Stimulated activated CD4-positive, alpha-beta T cell treated with anti-CD3 and anti-CD28 coated beads, Interleukin-15, amount 100 ng/mL, for 1 hour (primary cell): ENCODE measurements at regions not wholly inside any gene's neighbourhood (a gene's known extent, or its start where the extent isn't known, plus 50 kb on each side); places are given as distances from the start of the nearest gene placed in this dataset.
"Not testable (repeated sequence)": the region's sequence is repeated elsewhere in the genome, so short reads cannot be mapped to it uniquely, and the experiment has no call there.

Experiments used
- DNase-seq, 2 donors: peaks; one replicate each; pipeline ENCODE4 v3.0.0-alpha.2; 2020; ENCODE audit warnings: low read depth in 1 of 2, low spot score in 1 of 2

DNA sequence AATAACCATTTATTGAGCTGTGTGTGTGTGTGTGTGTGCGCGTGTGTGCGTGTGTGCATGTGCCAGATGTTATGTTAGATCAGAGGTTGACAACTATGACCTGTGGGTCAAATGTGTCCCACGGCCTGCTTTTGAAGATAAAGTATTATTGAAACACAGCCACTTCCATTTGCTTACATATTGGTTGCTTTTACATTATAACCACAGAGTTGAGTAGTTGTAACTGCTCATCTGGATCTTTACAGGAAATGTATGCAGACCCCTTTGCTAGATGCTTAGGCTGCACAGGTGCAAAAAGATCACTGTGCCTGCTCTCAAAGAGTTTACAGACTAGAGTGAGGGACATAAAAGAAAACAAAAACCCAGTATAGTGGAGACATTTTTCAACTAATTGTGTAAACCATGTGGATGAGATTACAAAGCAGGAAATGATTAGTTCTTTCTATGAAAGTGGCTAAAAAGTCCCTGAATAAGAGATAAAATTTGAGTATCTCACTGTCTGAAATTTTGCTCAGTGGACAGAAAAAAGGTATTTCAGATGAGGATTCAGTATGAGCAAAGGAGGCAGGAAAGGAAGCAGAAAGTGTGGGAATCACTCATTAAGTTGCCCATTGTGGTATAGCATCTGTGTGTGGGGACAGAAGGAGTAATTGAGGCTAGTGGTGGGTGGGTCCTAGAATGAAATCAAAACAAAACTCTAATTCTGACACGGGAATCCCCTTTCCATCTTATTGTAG, 188.4 kb downstream of the PAH start:
- DNase-seq = no peak

DNA sequence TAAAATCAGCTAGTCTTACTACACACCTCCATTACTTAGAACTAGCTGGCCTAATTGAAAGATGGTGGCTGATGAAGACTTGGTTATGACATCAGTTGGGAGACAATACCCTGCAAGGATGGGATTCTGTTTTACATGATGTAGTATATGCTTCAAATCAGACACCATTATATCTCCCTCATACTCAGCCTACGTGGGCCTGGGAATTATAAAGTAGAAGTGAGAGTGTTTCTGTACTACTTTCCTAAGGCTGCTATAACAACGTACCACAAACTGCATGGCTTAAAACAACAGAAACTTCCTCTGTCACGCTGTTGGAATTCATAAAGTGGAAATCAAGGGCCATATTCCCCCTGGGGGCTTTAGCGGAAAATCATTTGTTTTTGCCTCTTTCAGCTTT, 190.4 kb downstream of the PAH start:
- no peak for DNase-seq

DNA sequence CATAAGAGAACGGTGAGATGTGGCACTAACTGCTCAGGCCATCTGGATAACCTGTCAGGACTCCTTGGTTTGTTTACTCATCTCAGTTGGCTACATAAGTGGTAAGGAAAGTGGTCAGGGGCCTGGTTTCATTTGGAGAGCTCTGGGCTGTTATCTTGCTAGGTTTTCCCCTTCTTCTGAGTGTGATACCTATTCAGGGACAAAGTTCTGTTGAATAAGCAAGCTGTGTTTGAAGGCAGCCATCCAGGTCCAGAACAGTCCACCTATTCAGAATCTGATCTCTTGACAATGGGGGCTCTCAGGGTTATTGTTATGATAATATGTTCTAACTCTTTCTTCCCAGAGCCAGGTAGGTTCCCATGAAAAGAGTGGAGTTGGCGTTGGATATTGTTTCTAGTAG, 194.9 kb downstream of the PAH start:
- no peak for DNase-seq

DNA sequence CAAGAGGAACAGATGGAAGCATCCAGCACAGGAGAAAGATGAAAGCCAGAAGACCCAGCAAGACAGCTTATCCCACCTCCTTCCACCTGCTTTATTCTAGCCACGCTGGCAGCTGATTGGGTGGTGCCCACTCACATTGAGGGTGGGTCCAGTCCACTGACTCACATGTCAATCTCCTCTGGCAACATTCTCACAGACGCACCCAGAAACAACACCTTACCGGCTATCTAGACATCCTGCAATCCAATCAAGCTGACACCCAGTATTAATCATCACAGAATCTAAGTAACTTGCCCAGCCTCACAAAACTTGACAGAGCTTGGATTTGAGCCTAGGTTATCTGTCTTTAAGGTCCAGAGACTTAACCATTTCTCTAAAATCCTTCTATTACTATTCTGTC, 208.9 kb downstream of the PAH start:
- DNase-seq = no peak

DNA sequence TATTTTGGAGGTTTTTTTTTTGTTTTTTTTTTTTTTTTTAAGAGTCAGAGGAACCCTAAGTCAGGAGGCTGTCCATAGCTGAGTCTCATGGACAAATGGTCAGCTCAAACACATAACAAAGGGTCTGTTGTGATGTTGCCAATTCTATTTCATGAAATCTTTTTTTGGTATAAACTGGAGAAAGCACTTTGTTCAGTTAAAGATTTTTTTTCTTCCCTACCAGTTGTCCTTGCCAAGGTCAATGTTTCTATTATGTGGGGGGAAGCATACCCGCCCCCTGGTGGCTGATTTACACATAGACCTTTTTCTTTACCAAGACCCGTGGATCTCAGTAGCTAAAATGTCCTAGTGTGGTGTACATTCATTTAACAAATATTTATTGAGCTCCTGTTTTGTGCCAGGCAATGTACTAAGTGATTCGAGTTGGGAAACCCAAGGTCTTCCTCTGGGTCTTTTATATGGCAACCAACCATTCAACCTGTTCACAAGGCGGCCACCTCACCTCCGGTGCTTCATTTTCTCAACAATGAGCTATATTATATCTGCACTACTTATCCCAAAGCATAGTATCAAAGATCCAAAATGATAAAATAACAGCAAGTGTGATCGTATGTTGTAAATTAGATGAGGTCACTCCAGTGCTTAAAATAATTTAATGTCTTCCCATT, 214.5 kb downstream of the PAH start:
- DNase-seq = no peak

DNA sequence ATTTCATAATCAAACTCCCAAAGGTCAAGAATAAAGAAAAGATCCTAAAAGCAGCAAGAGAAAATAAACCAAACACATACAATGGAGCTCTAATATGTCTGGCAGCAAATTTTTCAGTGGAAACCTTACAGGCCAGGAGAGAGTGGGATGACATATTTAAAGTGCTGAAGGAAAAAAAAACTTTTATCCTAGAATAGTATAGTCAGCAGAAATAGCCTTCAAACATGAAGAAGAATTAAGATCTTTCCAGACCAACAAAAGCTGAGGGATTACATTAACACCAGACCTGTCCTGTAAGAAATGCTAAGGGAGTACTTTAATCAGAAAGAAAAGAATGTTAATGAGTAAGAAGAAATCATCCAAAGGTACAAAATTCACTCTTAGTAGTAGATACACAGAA, 215.7 kb upstream of the IGF1 start:
- DNase-seq = no peak

DNA sequence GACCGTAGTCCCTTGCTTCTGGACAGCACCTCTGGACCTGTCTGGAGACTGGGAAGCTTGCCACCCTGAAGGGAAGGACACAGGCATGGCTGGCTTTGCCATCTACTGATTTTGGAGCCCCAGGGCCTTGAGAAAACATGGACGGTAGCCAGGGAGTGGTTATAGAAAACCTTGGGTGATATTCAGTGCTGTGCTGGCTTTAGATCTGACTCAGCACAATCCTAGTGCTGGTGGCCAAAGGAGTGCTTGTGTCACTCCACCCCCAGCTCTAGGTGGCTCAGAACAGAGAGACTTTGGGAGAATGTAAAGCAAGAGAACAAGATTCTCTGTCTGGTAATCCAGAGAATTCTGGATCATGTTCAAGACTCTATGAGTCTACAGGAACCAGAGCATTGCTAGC, 214.5 kb upstream of the IGF1 start:
- DNase-seq = no peak

DNA sequence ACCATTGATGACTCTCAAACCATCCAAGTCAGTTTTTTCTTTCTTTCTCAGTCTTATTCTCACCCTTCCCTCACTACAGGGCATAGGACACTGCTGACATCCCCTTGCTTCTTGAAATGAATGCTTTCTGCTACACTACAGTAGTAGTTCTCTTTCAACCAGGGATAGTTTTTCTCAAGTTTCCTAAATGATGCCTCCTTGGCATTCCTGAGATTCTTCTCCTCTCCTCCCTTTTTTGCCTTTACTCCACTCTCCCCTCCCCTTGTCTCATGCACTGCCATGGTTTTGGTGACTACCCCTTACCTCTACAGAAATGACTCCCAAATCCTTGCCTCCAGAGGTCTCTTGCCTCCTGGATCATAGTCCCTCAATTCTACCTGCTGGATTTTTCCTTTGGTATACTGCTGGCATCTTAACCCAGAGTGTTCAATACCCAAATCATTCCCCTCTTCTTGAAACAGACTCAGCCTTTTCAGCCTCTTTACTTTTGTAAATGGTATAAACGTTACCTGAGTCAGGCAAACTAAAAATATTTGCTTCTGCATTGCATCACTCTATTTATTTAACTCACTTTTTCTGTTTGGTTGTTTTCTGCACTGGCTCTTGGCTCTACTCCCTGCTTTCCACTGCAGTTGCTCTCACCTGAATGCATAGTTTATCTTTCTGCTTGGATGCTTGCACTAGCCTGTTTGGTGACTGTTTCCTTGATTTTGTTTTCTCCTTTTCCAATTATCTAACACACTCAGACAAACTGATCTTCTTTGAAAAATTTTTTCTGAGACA, 211.6 kb upstream of the IGF1 start:
- DNase-seq = no peak

DNA sequence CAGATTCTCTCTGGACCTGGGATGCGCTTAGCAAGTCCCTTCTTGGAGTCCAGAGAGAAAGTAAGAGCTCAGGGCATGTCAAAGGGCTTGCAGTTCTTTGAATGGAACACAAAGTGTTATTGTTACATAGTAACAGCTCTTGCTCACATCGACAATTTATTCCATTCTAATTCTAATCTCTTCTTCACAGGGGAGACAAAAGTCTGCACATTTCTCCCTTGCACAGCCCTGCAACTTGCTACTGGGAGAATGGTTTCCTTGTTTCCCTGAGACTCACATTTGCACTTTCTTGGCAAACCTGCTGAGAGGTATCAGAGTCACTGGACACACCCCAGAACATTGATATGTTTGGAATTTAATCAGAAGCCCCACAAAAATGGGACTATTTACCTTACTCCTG, 209.9 kb upstream of the IGF1 start:
- no peak for DNase-seq

DNA sequence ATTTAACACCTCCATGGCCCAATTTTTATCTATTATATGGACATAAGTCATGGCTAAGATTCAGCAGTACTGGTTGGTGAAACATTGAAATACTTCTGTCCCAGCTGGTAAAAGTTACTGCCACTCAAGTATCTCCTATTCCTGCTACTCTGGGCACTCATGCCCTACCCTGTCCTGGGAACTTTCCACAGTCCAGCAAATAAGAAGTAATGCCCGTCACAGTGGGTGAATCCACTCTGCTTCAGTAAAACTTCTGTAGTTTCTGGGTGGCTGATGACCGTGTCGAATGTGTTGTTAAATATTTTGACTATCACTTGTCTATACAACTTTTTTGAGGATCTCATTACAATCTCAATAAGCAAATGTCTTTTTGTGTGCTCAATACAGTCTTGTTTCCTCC, 209.3 kb upstream of the IGF1 start:
- no peak for DNase-seq

DNA sequence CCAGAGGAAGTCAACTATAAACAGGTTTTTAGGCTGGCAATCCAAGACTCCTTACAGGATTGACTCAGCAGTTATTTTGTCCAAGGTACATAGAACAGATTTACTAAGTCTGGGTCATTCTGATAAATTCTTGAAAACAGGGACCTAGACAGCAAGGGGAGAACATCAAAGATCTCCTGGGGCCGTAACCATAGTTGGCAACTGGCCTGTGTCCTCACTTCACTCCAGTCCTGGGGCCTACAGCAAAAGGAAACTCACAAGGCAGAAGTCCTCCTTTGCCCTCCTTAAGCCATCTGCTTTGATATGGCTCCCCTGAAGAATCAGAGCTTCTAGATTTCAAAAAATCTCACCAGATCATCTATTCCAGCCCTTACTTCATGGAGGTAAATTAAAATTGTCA, 207.2 kb upstream of the IGF1 start:
- no peak for DNase-seq

DNA sequence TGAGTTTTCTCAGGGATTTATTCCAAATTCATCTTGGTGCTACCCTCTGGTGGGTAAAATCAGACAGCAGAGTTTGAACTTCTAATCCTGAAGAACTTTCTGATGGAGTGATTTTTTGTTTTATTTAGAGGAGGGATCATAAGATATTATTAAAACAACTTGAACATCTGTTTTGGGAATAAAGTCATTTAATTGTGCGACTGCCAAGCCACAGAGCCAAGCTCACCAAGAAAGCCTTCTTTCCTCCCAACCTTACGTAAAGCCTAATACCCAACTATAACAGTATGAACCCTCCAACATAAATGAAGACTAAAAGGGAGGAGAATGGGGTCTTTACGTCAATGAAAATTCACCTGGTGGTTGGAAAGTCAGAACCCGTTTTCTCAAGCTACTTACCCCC, 205.5 kb upstream of the IGF1 start:
- DNase-seq = no peak

DNA sequence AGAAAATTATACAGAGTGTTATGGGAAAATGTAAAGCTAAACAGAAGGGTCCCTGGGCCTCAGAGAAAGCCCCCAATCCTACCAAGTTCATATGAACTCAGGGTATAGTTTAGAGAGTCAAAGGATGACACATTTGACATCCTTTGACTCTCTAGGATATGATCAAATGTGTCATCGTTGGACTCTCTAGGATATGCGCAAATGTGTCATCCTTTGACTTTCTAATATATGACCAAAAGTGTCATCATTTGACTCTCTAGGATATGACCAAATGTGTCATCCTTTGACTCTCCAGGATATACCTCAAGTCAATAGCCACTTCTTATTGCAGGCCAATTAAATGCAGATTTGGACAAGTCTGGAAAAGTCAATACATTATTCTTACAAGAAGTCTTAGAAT, 204.8 kb upstream of the IGF1 start:
- DNase-seq = no peak

DNA sequence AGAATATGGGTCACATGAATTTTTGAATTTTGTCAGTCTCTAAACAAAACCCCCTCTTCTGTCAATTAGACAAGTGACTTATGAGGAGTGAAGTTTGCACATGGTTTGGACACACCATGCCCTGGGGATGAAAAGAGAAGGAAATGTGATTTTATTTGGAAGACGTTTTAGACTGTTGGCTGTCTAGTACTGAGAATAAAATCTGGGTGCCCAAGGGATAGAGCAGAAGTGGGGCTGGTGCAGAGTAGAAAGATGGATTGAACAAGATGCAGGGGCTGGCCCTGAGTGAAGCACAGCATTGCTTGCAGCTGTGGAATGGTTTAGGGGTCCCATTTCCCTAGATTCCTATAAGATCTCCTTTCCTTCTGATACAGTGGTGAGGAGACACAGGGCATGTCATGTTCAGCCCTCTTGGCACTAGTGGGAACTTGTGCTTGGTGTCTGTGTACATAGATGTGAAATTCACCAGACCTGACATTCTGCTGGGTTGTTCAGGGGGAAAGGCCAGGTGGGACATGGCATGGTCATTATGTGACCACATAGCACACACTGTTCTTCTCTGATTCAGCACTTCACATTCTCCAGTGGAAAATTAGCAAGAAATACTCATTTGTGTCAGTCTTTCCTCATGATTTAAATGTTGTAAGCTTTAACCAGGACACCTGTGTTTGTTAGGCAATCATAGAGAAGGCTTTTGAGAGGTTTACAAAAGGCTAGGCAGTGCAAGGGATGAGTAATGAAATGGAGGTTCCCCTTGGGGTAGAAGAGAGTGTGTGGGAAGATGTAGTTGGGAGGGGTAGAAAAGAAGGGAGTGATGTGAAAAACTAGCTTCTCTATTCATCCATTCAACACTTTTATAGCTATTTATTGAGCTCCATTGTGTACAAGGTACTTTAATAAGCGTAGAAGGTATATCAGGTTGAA, 202.3 kb upstream of the IGF1 start:
- no peak for DNase-seq

DNA sequence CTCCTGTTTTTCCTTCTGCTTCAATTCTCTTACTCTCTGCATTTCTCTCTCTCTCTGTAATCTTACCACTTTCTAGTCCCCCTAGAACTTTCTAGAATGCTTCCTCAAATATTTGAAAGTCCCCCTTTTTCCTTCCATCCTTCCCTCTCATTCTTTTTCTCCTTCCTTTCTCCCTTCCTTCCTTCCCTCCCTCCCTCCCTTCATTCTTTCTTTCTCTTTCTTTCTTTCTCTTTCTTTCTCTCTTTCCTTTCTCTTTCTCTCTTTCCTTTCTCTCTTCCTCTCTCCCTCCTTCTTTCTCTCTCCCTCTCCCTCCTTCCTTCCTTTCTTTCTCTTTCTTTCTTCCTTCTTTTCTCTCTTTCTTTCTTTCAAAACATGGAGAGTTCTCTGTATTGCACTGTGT, 201.4 kb upstream of the IGF1 start:
- no peak for DNase-seq

DNA sequence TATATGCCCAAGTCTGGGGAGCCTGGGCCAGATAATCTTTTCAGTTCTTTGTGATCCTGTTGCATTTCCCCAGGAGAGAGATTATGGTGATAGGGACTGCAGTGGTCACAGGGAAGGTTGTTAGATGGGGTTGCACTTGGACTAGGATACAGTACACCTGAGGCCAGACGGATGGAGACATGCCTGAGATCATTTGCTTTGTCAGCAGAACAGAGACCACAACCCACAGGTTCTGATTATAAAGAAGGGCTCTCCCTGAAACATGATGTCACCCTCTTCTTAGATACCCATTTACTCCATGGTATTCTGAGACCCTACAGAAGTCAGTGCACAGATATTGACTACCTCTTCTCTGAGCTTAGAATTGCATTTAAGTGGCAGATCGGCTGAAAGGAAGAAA, 200.9 kb upstream of the IGF1 start:
- no peak for DNase-seq

DNA sequence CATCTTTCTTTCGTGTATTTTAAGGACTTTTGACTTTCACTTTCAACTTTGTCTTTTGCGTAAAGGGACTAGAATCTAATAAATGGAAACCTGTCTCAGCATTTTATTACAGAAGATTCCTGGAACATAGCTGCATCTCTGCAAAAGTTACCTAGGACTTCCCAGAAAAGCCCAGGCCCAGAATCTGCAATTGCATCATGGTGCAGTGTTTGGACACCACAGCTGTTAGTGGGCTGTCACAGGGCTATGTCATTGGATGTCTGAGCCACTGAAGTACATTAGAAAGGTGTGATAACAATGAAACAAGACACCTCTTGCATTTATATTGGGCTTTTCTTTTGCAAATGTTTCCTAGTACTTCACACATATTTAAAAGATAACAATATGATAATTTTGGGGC, 199.9 kb upstream of the IGF1 start:
- DNase-seq = no peak

DNA sequence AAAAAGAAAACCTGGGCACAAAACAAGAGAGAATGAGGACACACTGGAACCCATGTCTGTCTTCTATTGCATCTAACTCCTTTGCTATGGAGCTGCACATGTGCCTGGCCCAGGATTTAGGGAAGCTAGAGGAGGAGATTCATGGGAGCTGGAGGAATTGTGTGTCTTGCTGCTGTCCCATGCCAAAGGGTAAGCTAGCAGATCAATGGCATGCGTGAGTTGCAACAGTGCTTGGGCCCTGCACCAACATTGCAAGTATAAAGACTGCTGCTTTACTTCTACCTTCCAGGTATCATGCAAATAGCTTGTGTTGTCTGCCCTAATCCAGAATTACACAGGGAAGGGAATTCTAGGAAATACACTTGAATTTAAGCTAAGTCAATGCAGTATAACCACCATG, 196.4 kb upstream of the IGF1 start:
- DNase-seq = no peak

DNA sequence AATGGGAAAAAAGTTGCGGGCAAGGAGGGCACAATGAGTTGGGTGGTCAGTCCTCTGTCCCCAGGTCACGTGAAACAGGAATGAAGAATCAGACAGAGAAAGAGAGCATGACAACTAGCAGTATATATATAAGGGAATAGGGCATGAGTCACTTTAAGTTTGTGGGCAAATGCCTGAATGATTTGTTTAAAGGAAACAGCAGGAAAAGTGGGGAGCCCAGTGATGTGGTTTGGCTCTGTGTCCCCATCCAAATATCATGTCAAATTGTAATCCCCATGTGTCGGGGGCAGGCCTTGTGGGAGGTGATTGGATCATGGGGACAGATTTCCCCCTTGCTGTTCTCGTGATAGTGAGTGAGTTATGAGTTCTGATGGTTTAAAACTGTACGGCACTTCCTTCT, 195.3 kb upstream of the IGF1 start:
- DNase-seq = no peak

DNA sequence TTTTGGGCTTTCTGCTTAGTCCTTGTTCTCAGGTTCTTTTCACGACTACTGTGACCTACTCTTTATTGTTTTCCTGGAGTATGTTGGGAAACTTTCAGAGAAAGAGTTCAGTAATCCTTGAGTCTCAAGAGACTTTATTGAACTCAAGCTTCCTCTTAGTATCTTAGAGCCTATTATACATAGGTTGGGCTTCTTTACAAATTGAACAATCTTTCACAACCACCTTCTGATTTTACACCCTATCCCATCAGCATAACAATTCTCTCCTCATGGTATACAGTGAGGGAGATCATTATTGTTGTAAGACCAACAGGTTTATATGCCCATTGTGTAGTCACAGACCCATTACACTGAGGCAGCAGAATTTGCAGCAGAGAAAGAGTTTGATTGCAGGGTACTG, 193.2 kb upstream of the IGF1 start:
- no peak for DNase-seq

DNA sequence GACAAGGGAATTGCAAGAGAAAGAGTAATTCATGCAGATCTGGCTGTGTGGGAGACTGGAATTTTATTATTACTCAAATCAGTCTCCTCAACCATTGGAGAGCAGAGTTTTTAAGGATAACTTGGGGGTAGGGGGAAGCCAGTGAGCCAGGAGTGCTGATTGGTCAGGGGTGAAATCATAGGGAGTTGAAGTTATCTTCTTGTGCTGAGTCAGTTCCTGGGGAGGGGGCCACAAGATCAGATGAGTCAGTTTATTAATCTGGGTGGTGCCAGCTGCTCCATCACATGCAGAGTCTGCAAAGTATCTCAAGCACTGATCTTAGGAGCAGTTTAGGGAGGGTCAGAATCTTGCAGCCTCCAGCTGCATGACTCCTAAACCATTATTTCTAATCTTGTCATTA, 191.8 kb upstream of the IGF1 start:
- not testable (repeated sequence) for DNase-seq
